GM12892 (cell line): ENCODE measurements at regions not wholly inside any gene's neighbourhood (a gene's known extent, or its start where the extent isn't known, plus 50 kb on each side); places are given as distances from the start of the nearest gene placed in this dataset.

Experiments
- POLR2A ChIP-seq: IDR thresholded peaks from 2 replicates; pipeline ENCODE4 v1.6.1; 2011; ENCODE audit warnings: low read depth, low read length, control low read depth
- POLR2AphosphoS5 ChIP-seq: IDR thresholded peaks from 2 replicates; pipeline ENCODE4 v1.6.1; 2011; ENCODE audit warnings: low read depth, low read length, control low read depth
- TAF1 ChIP-seq: IDR thresholded peaks from 2 replicates; pipeline ENCODE4 v1.6.1; 2011; ENCODE audit warnings: low read depth, mild to moderate bottlenecking, control low read depth, low read length, borderline replicate concordance

GRCh38 chr18:38076346-38077070 lies 510.9 kb upstream of the CELF4 start:
- TF ChIP-seq POLR2A (no peak), POLR2AphosphoS5 (no peak), TAF1 (no peak)
